CD4-positive, alpha-beta T cell treated with Interleukin-17A for 4 hours (primary cell): ENCODE measurements at regions not wholly inside any gene's neighbourhood (a gene's known extent, or its start where the extent isn't known, plus 50 kb on each side); places are given as distances from the start of the nearest gene placed in this dataset.
"Not testable (repeated sequence)": the region's sequence is repeated elsewhere in the genome, so short reads cannot be mapped to it uniquely, and the experiment has no call there.

Experiments
- DNase-seq: peaks from one replicate; pipeline ENCODE4 v3.0.0-alpha.2; 2020; ENCODE audit warnings: mixed read lengths

DNA sequence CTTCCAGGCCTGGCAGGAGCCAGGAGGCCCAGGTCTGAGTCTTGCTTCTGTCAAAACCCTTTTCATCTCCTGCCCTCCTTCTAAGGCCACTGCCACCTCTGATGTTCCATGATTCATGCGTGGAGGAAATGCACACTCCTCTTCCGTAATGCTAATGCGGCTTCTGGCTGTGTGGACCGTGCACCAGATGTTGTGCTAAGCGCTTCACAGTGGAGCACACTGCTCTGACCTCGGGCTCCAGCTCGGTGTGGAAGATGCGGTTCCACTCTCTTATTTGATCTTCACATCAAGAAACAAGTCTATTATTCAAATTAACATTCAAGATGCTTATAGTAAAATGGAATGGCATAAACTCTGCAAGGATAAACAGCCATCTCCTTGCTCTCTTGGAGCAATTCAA is 629.2 kb downstream of the UQCRFS1 start:
- DNase-seq: no peak

DNA sequence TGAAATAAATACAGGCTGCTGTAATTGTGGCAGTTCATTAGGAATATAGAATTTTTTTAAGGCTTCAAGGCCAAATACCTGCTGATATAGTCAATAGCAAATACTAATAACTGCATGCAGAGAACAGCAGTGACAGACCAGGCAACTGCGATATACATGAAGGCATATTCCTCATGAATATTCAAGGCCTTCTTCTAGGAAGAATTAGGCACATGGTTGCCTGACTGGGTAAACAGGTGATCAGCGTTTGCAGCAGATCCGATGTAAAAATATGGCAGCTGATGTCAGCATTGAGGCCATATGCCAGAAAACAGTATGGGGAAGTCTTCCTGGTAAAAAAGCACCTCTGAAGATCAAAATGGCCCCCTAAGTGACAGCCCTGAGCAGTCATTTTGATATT is 629.7 kb downstream of the UQCRFS1 start:
- DNase-seq: no peak

DNA sequence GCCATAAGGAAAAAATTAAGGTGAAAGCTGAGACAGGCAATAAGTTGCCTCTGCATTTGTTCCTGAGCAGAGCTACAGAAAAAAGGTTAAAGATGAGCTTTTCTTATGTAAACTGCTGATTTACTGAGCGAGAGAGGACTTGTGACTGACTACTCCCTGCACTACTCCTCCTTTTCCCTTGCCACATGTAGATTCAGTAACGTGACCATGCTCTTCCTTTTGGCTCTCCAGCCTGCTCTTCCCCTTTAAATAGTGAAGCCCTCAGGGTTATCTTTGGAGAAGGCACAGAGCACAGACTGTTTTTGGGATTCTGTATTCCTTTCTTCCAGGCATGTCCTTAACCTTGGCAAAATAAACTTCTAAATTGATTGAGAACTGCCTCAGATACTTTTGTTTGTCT is 630.2 kb downstream of the UQCRFS1 start:
- DNase-seq: no peak

DNA sequence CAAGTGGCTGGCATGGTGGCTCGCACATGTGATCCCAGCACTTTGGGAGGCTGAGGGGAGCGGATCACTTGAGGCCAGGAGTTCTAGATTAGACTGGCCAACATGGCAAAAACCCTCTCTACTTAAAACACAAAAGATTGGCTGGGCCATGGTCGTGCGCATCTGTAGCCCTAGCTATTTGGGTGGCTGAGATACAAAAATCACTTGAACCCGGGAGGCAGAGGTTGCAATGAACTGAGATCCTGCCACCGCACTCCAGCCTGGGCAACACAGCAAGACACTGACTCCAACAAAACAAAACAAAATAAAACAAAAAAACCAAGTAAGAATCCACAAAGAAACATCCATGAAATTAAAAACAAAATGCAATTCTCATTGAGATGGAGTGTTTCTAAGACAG is 630.6 kb downstream of the UQCRFS1 start:
- no peak for DNase-seq

DNA sequence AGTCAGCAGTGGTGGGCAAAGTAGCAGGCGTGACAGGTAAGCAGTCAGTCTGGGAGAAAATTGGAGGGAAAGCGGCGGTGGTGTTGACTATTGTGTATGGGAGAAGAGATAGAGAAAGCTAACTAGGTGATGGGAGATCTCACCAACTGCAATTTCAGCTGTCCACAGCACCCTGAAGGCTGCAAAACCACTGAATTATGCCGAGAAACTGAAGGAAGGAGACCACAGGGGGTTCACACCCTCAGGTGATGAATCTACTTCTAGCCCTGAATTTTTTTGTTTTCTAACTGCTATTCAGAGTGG is 631.5 kb downstream of the UQCRFS1 start:
- no peak for DNase-seq

DNA sequence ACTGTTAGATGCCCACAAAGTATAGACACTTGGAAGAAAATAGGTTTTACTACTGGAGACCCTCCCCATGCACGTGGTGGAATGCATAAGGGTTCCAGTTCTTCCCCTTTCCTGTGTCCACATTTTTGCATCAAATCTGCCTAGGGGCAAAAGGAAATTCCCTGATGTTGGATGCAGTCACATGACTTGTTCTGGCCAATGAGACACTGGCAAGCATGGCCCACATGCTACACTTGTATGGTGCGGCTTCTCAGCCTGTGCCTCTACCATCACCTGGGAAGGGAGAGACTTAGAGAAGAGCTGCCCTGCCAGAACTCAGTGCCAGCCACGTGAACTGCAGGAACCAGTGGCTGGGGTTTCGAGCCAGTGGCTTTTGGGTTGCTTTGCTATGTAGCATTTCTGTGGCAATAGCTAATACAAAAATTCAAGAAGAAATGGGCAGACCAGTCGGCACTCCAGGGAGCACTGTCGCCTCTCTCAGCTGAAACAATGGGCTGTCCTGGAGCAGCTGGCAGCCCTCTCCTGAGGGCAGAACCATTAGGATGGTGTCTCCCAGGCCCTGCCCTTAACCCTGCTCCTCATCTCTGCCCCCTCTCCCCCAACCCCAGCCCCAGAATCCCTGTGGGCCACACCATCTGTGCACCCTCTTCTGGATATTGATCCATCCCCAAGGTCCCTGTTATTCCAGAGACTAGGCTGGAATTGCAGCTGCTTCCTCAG is 634.0 kb downstream of the UQCRFS1 start:
- no peak for DNase-seq

DNA sequence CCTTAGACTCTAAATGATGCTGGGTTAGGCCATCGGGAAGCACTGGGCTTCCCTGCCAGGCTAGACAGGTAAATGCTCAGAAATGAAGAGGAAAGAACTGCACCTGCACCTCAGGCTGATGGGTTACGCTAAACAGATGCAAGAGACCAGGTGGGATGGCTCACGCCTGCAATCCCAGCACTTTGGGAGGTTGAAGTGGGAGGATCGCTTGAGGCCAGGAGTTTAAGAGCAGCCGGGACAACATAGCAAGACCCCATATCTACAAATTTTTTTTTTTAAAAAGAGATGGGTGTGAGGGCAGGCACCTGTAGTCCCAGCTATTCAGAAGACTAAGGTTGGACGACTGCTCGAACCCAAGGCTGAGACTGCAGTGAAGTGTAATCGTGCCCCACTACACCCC is 634.7 kb downstream of the UQCRFS1 start:
- DNase-seq: no peak

DNA sequence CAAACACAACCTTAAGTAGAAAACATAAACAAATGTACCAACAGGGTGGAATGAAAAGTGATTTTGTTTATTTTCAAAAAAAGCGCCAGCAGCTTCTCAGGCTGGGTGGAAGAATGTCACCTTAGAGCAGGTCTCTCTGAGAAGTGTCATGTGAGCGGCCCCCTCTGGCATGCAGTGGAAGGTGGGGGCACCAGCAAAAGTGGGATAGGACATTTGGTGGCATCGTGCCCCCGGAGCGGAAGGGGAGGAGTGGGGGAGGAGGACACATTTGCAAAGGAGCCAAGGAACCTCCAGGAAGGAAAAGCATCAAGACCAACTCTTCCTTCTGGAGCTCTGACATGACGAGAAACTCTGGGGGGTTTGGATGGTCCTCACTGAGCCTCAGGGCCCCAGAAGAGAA is 635.3 kb downstream of the UQCRFS1 start:
- no peak for DNase-seq

DNA sequence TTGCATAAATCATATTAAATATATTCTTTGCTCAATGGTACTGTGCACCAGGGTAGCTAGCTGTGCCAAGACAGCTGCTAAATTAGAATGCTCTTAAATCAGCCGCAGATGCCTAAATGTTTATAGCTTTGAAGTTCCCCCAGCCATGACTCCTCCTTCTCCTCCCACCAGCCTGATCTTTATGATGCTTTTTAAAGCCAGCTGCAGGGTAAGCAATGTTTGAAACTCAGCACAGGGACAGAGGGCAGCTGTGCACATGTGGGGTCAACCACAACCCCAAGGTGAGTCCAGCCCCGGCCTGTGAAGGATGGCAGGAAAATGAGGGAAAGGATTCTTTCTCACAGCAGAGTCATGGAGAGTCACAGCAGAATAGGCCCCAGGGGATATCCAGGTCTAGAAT is 635.7 kb downstream of the UQCRFS1 start:
- DNase-seq: no peak

DNA sequence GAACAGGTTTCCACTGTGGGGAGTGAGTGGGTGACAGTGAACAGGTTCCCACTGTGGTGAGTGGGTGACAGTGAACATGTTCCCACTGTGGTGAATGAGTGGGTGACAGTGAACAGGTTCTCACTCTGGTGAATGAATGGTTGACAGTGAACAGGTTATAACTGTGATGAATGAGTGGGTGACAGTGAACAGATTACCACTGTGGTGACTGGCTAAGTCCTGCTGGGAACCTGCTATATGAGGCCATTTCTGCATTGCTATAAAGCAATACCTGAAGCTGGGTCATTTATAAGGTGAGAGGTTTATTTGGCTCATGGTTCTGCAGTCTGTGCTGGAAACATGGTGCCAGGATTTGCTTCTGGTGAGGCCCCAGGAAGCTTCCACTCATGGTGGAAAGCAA is 637.1 kb downstream of the UQCRFS1 start:
- DNase-seq: no peak

DNA sequence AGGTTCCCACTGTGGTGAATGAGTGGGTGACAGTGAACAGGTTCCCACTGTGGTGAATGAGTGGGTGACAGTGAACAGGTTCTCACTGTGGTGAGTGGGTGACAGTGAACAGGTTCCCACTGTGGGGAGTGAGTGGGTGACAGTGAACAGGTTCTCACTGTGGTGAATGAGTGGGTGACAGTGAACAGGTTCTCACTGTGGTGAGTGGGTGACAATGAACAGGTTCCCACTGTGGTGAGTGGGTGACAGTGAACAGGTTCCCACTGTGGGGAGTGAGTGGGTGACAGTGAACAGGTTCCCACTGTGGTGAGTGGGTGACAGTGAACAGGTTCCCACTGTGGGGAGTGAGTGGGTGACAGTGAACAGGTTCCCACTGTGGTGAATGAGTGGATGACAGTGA is 637.6 kb downstream of the UQCRFS1 start:
- DNase-seq: not testable (repeated sequence)

DNA sequence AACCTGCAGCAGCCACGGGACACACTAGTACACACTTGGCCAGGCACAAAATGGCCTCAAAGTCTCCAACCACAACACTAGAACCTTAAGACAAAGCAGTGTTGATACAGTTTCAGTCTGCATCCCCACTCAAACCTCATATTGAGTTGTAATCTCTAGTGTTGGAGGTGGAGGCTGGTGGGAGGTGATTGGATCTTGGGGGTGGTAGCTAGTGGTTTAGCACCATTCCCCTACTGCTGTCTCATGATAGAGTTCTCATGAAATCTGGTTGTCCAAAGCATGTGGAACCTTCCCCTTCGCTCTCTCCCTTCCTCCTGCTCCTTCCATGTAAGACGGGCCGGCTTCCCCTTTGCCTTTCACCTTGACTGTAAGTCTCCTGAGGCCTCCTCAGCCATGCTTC is 638.7 kb downstream of the UQCRFS1 start:
- no peak for DNase-seq

DNA sequence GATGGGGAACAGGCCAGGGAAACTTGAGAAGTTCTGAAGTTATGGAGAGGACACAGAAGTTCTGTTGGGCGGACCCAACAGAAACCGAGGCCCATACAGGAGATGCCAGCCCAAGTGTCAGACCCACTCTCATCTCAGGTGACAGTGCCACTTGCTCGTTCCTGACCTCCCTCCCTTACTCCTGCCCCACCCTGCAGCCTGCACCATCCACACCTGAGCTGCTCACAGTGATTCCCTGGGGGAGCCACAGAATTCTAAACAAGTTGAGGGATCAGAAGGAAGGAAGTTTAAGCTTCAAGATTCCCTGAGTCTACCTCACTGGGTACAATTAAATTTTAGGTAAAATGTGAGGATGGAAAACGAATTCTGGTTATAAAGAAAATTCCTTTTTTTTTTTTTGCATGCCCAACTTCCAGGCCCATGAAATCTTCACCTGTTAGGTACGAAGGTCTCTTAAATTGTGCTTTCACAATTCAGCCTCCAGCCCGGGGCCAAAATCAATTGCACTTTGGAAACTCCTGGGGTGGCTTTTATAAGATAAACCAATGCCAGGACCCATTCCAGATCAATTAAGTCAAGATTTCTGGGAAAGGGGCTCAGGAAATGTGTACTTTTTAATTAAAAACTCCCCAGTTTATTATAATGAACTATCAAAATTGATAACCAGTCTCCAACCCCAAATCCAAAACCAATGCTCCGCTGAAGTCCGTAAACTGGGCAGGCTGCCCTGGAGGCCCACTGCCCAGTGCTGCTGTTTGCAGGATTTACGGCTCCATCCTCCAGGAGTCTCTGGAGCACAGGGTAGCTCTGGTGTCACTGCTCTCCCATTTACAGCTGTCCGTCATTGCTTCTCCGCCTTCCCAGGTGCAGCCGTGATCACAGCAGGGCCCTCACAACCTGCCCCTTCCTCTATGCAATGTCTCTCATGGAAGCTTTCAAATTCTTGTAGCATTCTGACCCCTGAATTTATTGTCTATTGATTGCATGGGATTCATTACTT is 643.5 kb downstream of the UQCRFS1 start:
- DNase-seq: no peak

DNA sequence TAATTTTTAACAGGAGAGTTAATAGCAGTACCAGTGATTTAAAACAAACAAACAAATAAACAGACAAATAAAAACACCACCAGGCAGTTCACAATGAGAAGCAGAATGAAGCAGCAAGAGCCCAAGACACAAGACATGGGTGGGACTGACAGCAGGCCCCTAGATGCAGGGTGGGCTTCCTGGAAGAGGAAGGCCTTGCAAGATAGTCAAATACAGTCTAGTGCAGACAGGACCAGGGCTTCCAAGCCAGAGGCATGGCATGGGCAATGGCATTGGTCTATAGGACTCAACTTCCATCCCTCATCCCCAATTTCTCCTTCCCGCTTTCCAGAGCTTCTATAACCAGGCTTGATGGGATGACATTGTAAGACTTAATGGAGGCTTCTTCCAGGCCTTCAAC is 645.1 kb downstream of the UQCRFS1 start:
- no peak for DNase-seq

DNA sequence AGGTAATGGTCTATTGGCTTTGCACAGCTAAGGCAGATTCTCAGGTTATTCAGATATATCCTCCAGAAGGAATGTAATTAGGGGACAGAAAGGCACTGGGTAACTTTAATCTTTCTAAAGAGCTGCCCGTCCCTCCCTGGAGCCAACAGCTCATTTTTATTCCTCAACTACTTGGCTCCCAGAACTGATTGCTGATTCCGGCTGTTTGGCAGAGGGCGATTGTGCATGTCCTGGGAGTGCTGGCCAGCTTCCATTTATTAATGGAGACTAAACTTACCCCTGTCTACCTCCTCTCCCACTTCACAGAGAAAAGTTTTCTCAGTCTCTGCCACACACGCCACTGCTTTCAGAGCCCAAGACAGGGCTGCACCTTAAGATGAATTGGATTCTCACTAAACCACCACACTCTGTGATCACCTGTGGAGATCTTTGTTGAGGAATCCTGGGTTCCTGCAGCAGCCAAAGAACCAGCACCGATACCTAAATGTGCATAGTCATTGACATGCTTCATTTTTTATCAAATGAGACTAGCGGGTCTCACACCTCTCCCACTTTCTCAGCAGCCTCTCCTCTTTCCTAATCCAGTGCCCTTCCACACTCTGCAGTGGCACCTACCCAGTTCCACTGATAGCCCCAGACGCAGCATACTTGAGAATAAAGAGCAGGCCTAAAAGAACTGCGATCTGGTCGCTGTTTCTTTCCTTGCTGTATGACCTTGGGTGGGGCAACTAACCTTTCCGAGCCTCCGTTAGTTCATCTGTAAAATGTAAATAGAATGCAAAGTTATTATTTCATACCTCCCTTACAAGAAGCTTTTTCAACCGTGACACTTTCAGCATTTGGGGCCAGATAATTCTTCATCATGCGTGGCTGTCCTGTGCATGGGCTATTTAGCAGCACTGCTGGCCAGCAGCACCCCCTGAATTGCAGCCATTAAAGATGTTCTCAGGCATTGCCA is 648.7 kb downstream of the UQCRFS1 start:
- DNase-seq: no peak

DNA sequence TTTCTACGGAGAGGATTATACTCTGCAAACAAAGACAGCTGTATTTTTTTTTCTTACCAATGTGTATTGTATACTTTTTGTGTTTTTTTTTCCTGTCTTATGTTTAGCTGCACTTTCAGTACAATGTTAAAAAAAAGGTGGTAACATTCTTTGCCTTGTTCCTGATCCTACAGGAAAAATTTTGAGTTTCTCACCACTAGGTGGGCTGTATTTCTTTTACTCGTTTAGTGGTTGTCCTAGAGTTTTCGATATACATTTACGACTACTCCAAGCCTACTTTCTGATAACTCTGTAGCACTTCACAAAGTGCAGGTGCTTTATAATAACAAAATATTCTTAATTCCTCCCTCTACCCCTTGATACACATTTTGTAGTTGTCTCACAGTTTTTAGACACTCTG is 652.2 kb downstream of the UQCRFS1 start:
- no peak for DNase-seq

DNA sequence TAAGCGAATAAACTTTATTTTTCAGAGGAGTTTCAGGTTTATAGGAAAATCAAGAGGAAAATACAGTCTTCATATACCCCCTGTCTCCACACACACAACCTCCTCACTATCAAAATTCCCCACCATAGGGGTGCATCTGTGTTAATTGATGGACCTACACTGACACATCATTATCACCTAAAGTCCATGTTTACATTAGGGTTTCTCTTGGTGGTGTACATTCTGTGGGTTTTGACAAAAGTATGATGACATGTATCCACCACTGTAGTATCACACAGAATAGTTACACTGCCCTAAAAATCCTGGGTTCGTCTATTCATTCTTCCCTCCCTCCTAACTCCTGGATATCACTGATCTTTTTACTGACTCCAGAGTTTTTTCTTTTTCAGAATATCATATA is 654.2 kb downstream of the UQCRFS1 start:
- no peak for DNase-seq

DNA sequence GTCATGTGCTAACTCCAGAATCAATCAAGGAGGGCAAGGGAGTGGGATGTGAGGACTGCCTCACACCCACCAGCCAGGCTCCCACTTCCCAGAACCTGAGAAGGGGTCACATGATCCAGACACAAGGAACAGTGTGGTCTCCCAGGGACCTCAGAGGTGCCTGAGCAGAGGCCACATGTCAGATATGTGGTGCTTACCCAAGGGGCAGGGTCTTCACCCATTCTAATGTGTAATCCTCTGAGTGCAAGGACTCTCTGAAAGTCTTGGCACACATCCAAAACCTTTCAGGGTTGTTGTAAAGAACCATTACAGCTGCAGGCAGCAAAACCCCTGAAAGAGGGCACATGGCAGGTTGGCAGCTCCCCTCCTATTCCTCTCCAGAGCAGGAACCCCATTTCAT is 656.6 kb downstream of the UQCRFS1 start:
- no peak for DNase-seq

DNA sequence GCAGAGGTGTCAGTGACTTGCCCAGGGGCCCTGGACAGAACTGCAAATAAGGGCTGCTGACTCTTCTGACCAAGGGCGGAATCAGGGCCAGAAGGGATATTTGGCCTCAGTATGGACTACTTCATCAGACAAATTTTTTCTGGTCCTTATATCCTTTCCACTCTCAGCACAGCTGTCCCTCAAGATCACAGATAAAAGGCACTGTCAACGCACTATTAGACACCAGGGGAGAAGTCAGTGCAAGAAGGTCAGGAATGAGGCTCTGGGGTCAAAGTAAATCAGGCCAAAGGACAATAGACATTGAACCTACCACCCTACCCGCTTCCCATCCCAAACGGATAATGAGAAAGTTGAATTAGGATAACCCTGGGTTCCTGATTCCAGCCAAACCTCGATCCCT is 657.6 kb downstream of the UQCRFS1 start:
- DNase-seq: no peak

DNA sequence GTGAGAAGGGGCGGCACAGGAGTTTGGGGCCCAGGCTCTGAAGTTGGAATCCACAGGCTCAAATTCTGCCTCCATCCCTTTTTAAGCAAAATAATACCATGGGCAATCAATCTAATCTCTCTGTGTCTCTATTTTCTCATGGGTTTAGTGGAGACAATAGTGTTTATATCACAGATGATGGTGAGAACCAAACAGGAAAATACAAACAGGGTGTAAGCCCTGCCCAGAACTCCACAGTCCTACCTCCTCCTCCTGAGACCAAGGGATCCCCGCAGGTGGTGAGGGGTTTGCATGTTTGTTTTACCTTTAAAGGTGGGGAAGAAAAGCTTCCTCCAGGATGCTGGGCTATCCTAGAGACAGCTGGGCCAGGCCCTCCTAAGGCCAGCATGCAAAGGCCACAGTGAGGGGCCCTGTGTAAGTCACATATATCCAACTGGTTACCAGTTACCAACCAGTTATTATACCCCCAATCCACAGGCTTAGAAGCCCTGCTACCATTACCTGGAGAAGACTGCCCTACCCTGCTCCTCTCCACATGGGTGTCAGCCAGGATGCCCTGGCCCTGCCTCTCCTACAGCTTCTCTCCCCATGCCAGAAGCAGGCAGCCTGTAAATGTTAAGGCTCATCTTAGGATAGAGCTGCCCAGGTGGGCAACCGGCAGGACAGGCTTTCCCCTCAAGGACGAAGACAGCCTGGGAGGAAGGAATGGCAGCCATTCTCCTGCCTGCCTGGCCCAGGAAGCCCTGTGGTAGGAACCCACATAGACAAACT is 658.4 kb downstream of the UQCRFS1 start:
- DNase-seq: no peak

DNA sequence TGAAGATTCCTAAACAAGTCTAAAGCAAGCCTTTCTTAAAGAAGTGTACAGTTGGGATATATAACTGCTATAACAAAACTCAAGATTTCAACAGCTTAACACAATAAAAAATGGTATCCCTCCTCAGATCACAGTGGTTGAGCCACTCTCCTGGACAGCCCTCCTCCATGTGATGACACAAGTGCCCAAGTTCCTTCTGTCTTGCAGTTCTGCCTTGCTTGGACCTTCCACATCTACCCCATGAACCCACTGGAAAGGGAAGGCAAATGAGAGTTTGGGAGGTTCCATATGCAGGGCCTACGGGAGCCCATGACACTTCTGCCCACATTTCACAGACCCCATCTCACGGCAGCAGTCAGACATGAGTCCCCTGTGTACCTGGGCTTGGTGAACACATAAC is 659.2 kb downstream of the UQCRFS1 start:
- DNase-seq: no peak

DNA sequence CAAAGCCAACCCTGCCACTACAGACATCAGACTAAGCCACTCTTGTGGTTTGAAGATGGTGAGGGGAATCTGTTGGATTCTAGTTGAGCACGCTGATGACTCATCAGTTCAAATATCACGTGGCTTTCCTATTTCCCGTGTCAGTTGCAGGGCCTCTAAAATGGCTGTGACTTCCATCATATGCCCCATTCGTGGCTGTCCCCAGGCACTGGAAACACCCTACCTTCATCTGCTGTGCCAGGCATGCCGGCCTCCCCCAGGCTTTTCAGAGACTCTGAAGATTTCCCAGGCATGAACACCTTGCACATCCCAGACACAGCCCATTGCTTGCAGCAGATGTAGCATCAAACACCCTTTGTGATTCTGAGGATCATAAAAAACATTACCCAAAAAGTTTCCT is 659.9 kb downstream of the UQCRFS1 start:
- DNase-seq: no peak
